NCI-H510A (cell line): ENCODE measurements at regions not wholly inside any gene's neighbourhood (a gene's known extent, or its start where the extent isn't known, plus 50 kb on each side); places are given as distances from the start of the nearest gene placed in this dataset.

Source experiments
- DNase-seq: peaks from one replicate; lab custom pipeline; 2025; lab: John Stamatoyannopoulos, UW

- no peak for DNase-seq
Measured at GRCh38 chr5:145246379-145246778, 588.8 kb downstream of the PRELID2 start.

GRCh38 chr5:145245354-145245753 lies 589.8 kb downstream of the PRELID2 start:
- no peak for DNase-seq

- no peak for DNase-seq
Measured at GRCh38 chr5:145244788-145245187, 590.4 kb downstream of the PRELID2 start.

- DNase-seq, result no peak
Measured at GRCh38 chr5:145244251-145244650, 590.9 kb downstream of the PRELID2 start.

GRCh38 chr5:145243016-145243415 lies 592.1 kb downstream of the PRELID2 start:
- no peak for DNase-seq

GRCh38 chr5:145242551-145242950 lies 592.6 kb downstream of the PRELID2 start:
- no peak for DNase-seq

- DNase-seq, result peak; percentile 18
Measured at GRCh38 chr5:145237843-145238242, 597.3 kb downstream of the PRELID2 start.

- no peak for DNase-seq
Measured at GRCh38 chr5:145236983-145237382, 598.2 kb downstream of the PRELID2 start.

- DNase-seq, result no peak
Measured at GRCh38 chr5:145236127-145236526, 599.0 kb downstream of the PRELID2 start.

- no peak for DNase-seq
Measured at GRCh38 chr5:145233461-145233860, 601.7 kb downstream of the PRELID2 start.

- no peak for DNase-seq
Measured at GRCh38 chr5:145230781-145231180, 604.4 kb downstream of the PRELID2 start.

- DNase-seq, result no peak
Measured at GRCh38 chr5:145228564-145228963, 606.6 kb downstream of the PRELID2 start.

GRCh38 chr5:145227881-145228280 lies 607.3 kb downstream of the PRELID2 start:
- no peak for DNase-seq

- DNase-seq, result no peak
Measured at GRCh38 chr5:145226726-145227125, 608.4 kb downstream of the PRELID2 start.

- no peak for DNase-seq
Measured at GRCh38 chr5:145225529-145225928, 609.6 kb downstream of the PRELID2 start.

- no peak for DNase-seq
Measured at GRCh38 chr5:145223582-145223981, 611.6 kb downstream of the PRELID2 start.

GRCh38 chr5:145222622-145223021 lies 612.5 kb downstream of the PRELID2 start:
- no peak for DNase-seq

- no peak for DNase-seq
Measured at GRCh38 chr5:145221416-145221815, 613.7 kb downstream of the PRELID2 start.

- DNase-seq, result no peak
Measured at GRCh38 chr5:145220481-145220880, 614.7 kb downstream of the PRELID2 start.

- no peak for DNase-seq
Measured at GRCh38 chr5:145218982-145219381, 616.2 kb downstream of the PRELID2 start.

GRCh38 chr5:145218019-145218418 lies 617.1 kb downstream of the PRELID2 start:
- DNase-seq, result no peak

GRCh38 chr5:145210020-145210419 lies 625.1 kb downstream of the PRELID2 start:
- no peak for DNase-seq

GRCh38 chr5:145205546-145205945 lies 629.6 kb downstream of the PRELID2 start:
- DNase-seq, result no peak

GRCh38 chr5:145204743-145205142 lies 630.4 kb downstream of the PRELID2 start:
- no peak for DNase-seq

- DNase-seq, result no peak
Measured at GRCh38 chr5:145203193-145203592, 631.9 kb downstream of the PRELID2 start.
